Activated T-helper 1 cell treated with anti-CD3 and anti-CD28 coated beads, Interleukin-12 subunit alpha, Interleukin-12 subunit beta, Interleukin-2, Interleukin-4 antibody, amounts not matched to agents 30 ng/mL and 10 ng/mL and 1 ng/mL, durations not matched to agents 14 hours and 24 hours and 36 hours (primary cell): ENCODE measurements at regions not wholly inside any gene's neighbourhood (a gene's known extent, or its start where the extent isn't known, plus 50 kb on each side); places are given as distances from the start of the nearest gene placed in this dataset.
"Not testable (repeated sequence)": the region's sequence is repeated elsewhere in the genome, so short reads cannot be mapped to it uniquely, and the experiment has no call there.

ENCODE experiments used
- DNase-seq: peaks from one replicate; pipeline ENCODE4 v3.0.0; 2021; ENCODE audit warnings: low spot score
- H3K27ac Mint-ChIP-seq: one replicate; pipeline ENCODE4 v1.8.0; 2021; ENCODE audit warnings: mild to moderate bottlenecking, mixed read lengths
- H3K27me3 Mint-ChIP-seq: one replicate; pipeline ENCODE4 v1.8.0; 2022; ENCODE audit warnings: mild to moderate bottlenecking, moderate library complexity, mixed read lengths; ENCODE audit not compliant: insufficient read depth
- H3K36me3 Mint-ChIP-seq: one replicate; pipeline ENCODE4 v1.8.0; 2021; ENCODE audit warnings: low read depth, mixed read lengths
- H3K4me1 Mint-ChIP-seq: one replicate; pipeline ENCODE4 v1.8.0; 2021; ENCODE audit warnings: low read depth, mixed read lengths
- H3K4me3 Mint-ChIP-seq: one replicate; pipeline ENCODE4 v1.8.0; 2021; ENCODE audit warnings: mild to moderate bottlenecking, moderate library complexity, mixed read lengths
- H3K9me3 Mint-ChIP-seq: one replicate; pipeline ENCODE4 v1.8.0; 2021; ENCODE audit warnings: mixed read lengths
- intact Hi-C: fragments of 100-400 bp; cut with micrococcal nuclease; formaldehyde crosslinking; loops from one replicate; pipeline ENCODE4 v1.15.1; 2024

DNA sequence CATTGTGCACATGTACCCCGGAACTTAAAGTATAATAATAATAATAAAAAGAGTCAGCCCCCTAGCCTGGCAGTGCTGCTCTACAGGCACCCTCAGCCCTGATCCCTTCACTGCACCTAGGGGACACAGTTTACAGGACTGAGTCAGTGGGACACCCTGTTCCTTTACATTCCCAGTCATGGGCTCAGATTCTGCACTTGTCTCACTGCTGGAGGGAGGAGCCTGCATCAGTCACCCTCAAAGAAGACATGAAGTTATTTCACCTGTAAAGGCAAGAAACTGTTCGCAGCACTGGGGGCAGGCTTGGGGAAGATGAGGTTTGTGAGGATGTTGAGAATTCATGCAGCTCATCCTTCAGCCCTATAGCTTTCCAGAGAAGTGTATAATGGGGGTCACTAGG lies 50.7 kb upstream of the VPREB1 start:
- DNase-seq, result no peak
- no peak overlapping the region for H3K4me3 Mint-ChIP-seq
- intact Hi-C loops, result no loop called here
- H3K36me3 Mint-ChIP-seq, result no peaks in the 10 kb centered on the region
- H3K9me3 Mint-ChIP-seq, result no peaks in the 10 kb centered on the region
- H3K27me3 Mint-ChIP-seq, result peaks cover 35% of the 10 kb centered on the region
- H3K27ac Mint-ChIP-seq, result no peak overlapping the region
- no peaks in the 10 kb centered on the region for H3K4me1 Mint-ChIP-seq

GRCh38 chr22:22193462-22193861 lies 51.1 kb upstream of the VPREB1 start:
- H3K27ac Mint-ChIP-seq, H3K4me1 Mint-ChIP-seq, intact Hi-C loops, DNase-seq, H3K4me3 Mint-ChIP-seq, H3K9me3 Mint-ChIP-seq, H3K36me3 Mint-ChIP-seq: not testable (repeated sequence)
- H3K27me3 Mint-ChIP-seq, result peaks cover 34% of the 10 kb centered on the region

GRCh38 chr22:22193006-22193405 lies 51.6 kb upstream of the VPREB1 start:
- H3K27ac Mint-ChIP-seq, DNase-seq, H3K4me1 Mint-ChIP-seq, H3K4me3 Mint-ChIP-seq, H3K36me3 Mint-ChIP-seq, intact Hi-C loops, H3K9me3 Mint-ChIP-seq: not testable (repeated sequence)
- peaks cover 33% of the 10 kb centered on the region for H3K27me3 Mint-ChIP-seq

DNA sequence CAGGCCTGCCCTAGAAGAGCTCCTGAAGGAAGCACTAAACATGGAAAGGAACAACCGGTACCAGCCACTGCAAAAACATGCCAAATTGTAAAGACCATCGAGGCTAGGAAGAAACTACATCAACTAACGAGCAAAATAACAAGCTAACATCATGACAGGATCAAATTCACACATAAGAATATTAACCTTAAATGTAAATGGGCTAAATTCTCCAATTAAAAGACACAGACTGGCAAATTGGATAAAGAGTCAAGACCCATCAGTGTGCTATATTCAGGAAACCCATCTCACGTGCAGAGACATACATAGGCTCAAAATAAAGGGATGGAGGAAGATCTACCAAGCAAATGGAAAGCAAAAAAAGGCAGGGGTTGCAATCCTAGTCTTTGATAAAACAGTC lies 54.8 kb upstream of the VPREB1 start:
- H3K36me3 Mint-ChIP-seq, DNase-seq, H3K4me1 Mint-ChIP-seq, H3K27ac Mint-ChIP-seq, H3K4me3 Mint-ChIP-seq, H3K9me3 Mint-ChIP-seq, intact Hi-C loops: not testable (repeated sequence)
- peaks cover 33% of the 10 kb centered on the region for H3K27me3 Mint-ChIP-seq

DNA sequence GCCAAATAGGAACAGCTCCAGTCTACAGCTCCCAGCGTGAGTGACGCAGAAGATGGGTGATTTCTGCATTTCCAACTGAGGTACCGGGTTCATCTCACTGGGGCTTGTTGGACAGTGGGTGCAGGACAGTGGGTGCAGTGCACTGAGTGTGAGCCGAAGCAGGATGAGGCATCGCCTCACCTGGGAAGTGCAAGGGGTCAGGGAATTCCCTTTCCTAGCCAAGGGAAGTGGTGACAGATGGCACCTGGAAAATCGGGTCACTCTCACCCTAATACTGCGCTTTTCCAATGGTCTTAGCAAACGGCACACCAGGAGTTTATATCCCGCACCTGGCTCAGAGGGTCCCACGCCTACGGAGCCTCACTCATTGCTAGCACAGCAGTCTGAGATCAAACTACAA lies 56.7 kb upstream of the VPREB1 start:
- peaks cover 42% of the 10 kb centered on the region for H3K27me3 Mint-ChIP-seq
- H3K36me3 Mint-ChIP-seq, H3K4me3 Mint-ChIP-seq, H3K4me1 Mint-ChIP-seq, DNase-seq, H3K9me3 Mint-ChIP-seq, H3K27ac Mint-ChIP-seq, intact Hi-C loops: not testable (repeated sequence)

GRCh38 chr22:22187299-22187698 lies 57.3 kb upstream of the VPREB1 start:
- H3K36me3 Mint-ChIP-seq, result no peaks in the 10 kb centered on the region
- no peak overlapping the region for H3K4me3 Mint-ChIP-seq
- no peak for DNase-seq
- intact Hi-C loops, result no loop called here
- H3K27ac Mint-ChIP-seq, result no peak overlapping the region
- no peaks in the 10 kb centered on the region for H3K9me3 Mint-ChIP-seq
- no peaks in the 10 kb centered on the region for H3K4me1 Mint-ChIP-seq
- peaks cover 45% of the 10 kb centered on the region for H3K27me3 Mint-ChIP-seq

DNA sequence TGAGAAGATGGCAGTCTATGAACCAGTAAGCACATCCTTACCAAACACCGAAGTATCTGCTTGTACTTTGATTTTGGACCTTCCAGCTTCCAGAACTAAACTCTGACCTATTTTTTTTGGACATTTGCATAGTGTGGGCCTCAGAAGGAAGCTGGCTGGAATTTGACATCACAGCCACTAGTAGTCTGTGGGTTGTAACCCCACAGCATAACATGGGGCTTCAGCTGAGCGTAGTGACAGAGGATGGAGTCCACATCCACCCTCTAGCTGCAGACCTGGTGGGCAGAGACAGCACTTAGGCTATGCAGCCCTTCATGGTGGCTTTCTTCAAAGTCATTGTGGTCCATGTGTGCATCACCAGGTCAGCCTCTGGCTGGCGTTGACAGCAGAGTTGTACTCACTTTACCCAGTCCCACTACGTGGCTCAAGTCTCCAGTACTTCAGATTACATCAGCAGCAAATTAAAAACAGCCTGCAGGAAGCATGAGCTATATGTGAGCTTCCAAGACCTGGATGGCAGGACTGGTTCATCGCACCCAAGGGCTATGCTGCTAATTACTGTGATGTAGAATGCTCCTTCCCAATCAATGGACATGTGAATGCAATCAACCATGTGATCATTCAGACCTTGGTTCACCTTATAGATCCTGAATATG lies 58.6 kb upstream of the VPREB1 start:
- H3K4me3 Mint-ChIP-seq, result no peak overlapping the region
- intact Hi-C loops, result no loop called here
- no peak for DNase-seq
- H3K4me1 Mint-ChIP-seq, result no peaks in the 10 kb centered on the region
- no peaks in the 10 kb centered on the region for H3K36me3 Mint-ChIP-seq
- H3K27ac Mint-ChIP-seq, result no peak overlapping the region
- H3K27me3 Mint-ChIP-seq, result peaks cover 36% of the 10 kb centered on the region
- no peaks in the 10 kb centered on the region for H3K9me3 Mint-ChIP-seq

DNA sequence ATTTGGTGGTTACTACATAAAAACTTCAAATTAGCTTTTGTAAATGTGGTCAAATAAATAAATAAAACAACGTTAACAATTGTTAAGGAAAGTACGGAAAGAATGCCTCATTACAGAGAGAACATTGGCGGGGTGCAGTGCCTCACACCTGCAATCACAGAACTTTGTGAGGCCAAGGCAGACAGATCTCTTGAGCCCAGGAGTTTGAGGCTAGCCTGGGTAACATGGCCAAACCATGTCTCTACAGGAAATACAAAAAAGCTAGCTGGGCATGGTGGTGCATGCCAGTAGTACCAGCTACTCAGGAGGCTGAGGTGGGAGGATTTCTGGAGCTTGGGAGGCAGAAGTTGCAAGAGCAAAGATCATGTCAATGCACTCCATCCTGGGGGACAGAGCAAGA lies 59.4 kb upstream of the VPREB1 start:
- Mint-ChIP-seq H3K4me1 (no peaks in the 10 kb centered on the region), H3K36me3 (no peaks in the 10 kb centered on the region), H3K27me3 (peaks cover 29% of the 10 kb centered on the region)

DNA sequence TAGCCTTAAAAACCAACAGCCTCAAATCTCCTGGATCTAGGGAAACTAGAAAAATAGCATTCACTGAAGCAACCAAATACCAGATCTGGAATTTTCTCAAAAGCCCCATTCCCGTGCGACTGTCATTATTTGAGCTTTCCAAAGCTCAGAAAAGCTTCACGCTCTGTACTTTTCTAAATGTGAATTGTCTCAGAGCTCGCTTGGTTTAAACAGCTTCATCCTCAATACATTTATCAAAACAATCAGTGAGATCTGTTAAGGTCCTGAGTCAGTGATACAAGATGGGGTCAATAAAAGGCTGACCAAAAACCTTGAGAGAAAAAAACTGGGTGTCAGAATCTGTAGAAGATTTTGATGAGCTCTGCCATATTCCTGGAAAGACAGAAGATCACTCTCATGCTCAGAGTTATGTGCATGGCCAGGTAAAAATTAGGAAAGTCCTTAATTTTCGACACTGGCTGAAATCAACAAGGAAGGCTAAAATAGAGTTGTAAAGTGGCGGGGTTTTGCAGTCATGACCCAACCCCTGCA lies 60.2 kb upstream of the VPREB1 start:
- Mint-ChIP-seq H3K27ac (no peak overlapping the region), H3K36me3 (no peaks in the 10 kb centered on the region), H3K9me3 (no peaks in the 10 kb centered on the region), H3K4me1 (no peaks in the 10 kb centered on the region), H3K4me3 (no peak overlapping the region), H3K27me3 (peaks cover 23% of the 10 kb centered on the region)
- no peak for DNase-seq
- intact Hi-C loops, result no loop called here

More for the DNA sequence above, 59.4 kb upstream of the VPREB1 start:
- H3K4me3 Mint-ChIP-seq, result no peak overlapping the region
- no peak for DNase-seq
- intact Hi-C loops, result no loop called here
- no peak overlapping the region for H3K27ac Mint-ChIP-seq
- no peaks in the 10 kb centered on the region for H3K9me3 Mint-ChIP-seq

GRCh38 chr22:22182990-22183264 lies 61.7 kb upstream of the VPREB1 start:
- no peaks in the 10 kb centered on the region for H3K9me3 Mint-ChIP-seq
- intact Hi-C loops, result no loop called here

GRCh38 chr22:22182218-22182989 lies 62.2 kb upstream of the VPREB1 start:
- Mint-ChIP-seq H3K4me1 (no peaks in the 10 kb centered on the region), H3K4me3 (no peak overlapping the region), H3K36me3 (no peaks in the 10 kb centered on the region), H3K27ac (no peak overlapping the region), H3K9me3 (no peaks in the 10 kb centered on the region), H3K27me3 (peaks cover 27% of the 10 kb centered on the region)
- intact Hi-C loops, result no loop called here
- DNase-seq, result no peak

More at GRCh38 chr22:22182990-22183264, 61.7 kb upstream of the VPREB1 start:
- H3K4me3 Mint-ChIP-seq, result no peak overlapping the region
- H3K27ac Mint-ChIP-seq, result no peak overlapping the region
- DNase-seq, result no peak
- H3K27me3 Mint-ChIP-seq, result peaks cover 27% of the 10 kb centered on the region
- H3K4me1 Mint-ChIP-seq, result no peaks in the 10 kb centered on the region
- H3K36me3 Mint-ChIP-seq, result no peaks in the 10 kb centered on the region

GRCh38 chr22:22181341-22181850 lies 63.2 kb upstream of the VPREB1 start:
- Mint-ChIP-seq H3K27ac (no peak overlapping the region), H3K9me3 (no peaks in the 10 kb centered on the region), H3K4me1 (no peaks in the 10 kb centered on the region), H3K4me3 (no peak overlapping the region), H3K27me3 (peaks cover 26% of the 10 kb centered on the region), H3K36me3 (no peaks in the 10 kb centered on the region)
- no peak for DNase-seq
- intact Hi-C loops, result no loop called here

- DNase-seq, result no peak
- H3K9me3 Mint-ChIP-seq, result no peaks in the 10 kb centered on the region
- H3K4me1 Mint-ChIP-seq, result no peaks in the 10 kb centered on the region
- H3K4me3 Mint-ChIP-seq, result no peak overlapping the region
- H3K27me3 Mint-ChIP-seq, result peaks cover 26% of the 10 kb centered on the region
- H3K27ac Mint-ChIP-seq, result no peak overlapping the region
- intact Hi-C loops, result no loop called here
- no peaks in the 10 kb centered on the region for H3K36me3 Mint-ChIP-seq
Measured at GRCh38 chr22:22180738-22181285, 63.8 kb upstream of the VPREB1 start.
